OCI-LY7 (cell line): ENCODE measurements at regions not wholly inside any gene's neighbourhood (a gene's known extent, or its start where the extent isn't known, plus 50 kb on each side); places are given as distances from the start of the nearest gene placed in this dataset.

ENCODE experiments used
- EZH2phosphoT487 ChIP-seq: fragments of 200-600 bp; sonication (generic); IDR thresholded peaks from 2 replicates; pipeline ENCODE4 v1.6.1; 2018; ENCODE audit warnings: low read depth, borderline replicate concordance, mild to moderate bottlenecking, mixed run types, antibody characterized with exemption, low read length, moderate library complexity, mixed read lengths
- TF ChIP-seq, protein P1 (sequence below): fragments of 200-600 bp; sonication (generic); conservative IDR thresholded peaks from 2 replicates; pipeline ENCODE4 v1.5.1; 2014; ENCODE audit warnings: mild to moderate bottlenecking, antibody characterized with exemption, low read length, moderate library complexity, mixed read lengths

DNA sequence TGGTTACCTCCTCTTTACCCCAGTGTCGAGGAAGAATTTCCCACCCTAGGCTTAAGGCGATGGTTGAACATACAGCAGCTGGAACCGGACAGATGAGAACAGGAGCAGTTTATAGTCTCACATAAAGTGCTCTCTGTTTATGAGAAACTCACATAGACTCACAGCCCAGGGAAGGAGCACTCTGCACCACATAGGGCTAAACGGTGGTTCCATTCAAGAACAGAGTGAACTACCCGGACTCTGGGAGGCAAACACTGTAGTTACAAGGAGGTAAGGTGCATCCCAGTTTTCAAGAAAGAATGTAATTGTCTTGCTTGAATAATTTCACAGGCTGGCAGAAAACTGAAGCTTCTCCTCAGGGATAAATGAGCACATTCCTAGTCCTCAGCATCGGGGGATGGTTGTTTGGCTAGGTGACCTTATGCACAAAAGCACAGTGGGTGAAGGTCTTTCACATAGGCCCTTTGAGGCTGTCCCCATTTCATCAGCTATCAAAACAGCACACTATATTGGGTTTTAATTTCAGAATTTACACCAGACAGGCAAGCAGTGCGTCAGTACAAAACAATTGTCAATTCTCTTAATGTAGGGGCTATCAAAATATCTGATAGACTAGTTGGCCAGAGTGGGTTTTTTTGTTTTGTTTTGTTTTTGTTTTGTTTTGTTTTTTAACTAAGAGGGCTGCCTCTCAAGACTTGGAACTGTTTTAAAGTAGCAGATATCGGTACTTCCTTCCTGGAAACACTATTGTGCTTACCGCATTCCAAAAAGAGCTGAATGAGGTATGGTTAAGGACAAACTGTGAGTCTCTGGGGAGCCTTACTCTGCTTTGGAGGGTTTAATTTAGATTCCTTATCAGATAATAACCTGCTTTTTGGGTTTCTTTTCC is 918.1 kb upstream of the CDH8 start:
- TF ChIP-seq, protein P1, sequence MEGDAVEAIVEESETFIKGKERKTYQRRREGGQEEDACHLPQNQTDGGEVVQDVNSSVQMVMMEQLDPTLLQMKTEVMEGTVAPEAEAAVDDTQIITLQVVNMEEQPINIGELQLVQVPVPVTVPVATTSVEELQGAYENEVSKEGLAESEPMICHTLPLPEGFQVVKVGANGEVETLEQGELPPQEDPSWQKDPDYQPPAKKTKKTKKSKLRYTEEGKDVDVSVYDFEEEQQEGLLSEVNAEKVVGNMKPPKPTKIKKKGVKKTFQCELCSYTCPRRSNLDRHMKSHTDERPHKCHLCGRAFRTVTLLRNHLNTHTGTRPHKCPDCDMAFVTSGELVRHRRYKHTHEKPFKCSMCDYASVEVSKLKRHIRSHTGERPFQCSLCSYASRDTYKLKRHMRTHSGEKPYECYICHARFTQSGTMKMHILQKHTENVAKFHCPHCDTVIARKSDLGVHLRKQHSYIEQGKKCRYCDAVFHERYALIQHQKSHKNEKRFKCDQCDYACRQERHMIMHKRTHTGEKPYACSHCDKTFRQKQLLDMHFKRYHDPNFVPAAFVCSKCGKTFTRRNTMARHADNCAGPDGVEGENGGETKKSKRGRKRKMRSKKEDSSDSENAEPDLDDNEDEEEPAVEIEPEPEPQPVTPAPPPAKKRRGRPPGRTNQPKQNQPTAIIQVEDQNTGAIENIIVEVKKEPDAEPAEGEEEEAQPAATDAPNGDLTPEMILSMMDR = no peak
- no peak for TF ChIP-seq EZH2phosphoT487
